MG63 (cell line): ENCODE measurements at regions not wholly inside any gene's neighbourhood (a gene's known extent, or its start where the extent isn't known, plus 50 kb on each side); places are given as distances from the start of the nearest gene placed in this dataset.

Experiments used
- DNase-seq: peaks from one replicate; pipeline ENCODE4 v3.0.0-alpha.2; 2020
- H3K27me3 ChIP-seq: fragments of 250-450 bp; sonication (Bioruptor Pico); 2 replicates; pipeline ENCODE4 v1.5.1; 2020; ENCODE audit warnings: mild to moderate bottlenecking, moderate library complexity
- H3K36me3 ChIP-seq: fragments of 250-450 bp; sonication (Bioruptor Pico); 2 replicates; pipeline ENCODE4 v1.5.1; 2020; ENCODE audit warnings: mild to moderate bottlenecking, moderate library complexity
- H3K4me3 ChIP-seq: fragments of 250-450 bp; sonication (Bioruptor Pico); 2 replicates; pipeline ENCODE4 v1.5.1; 2020; ENCODE audit warnings: mild to moderate bottlenecking, moderate library complexity
- H3K9me3 ChIP-seq: fragments of 250-450 bp; sonication (Bioruptor Pico); 2 replicates; pipeline ENCODE4 v1.5.1; 2020; ENCODE audit warnings: mild to moderate bottlenecking, moderate library complexity

- no peak overlapping the region for H3K4me3 ChIP-seq
- DNase-seq, result no peak
- no peaks in the 10 kb centered on the region for H3K27me3 ChIP-seq
- H3K36me3 ChIP-seq, result no peaks in the 10 kb centered on the region
- H3K9me3 ChIP-seq, result no peaks in the 10 kb centered on the region
Observed at GRCh38 chr1:217095050-217095622, 371.9 kb upstream of the ESRRG start.

- Histone ChIP-seq H3K36me3 (no peaks in the 10 kb centered on the region), H3K27me3 (no peaks in the 10 kb centered on the region), H3K9me3 (no peaks in the 10 kb centered on the region), H3K4me3 (no peak overlapping the region)
- DNase-seq, result no peak
Observed at GRCh38 chr1:217091561-217091960, 368.3 kb upstream of the ESRRG start.

GRCh38 chr1:217090060-217090911 lies 367.1 kb upstream of the ESRRG start:
- Histone ChIP-seq H3K4me3 (peak overlapping the region; percentile 46), H3K27me3 (no peaks in the 10 kb centered on the region), H3K36me3 (no peaks in the 10 kb centered on the region), H3K9me3 (no peaks in the 10 kb centered on the region)
- DNase-seq, result no peak

- no peaks in the 10 kb centered on the region for H3K9me3 ChIP-seq
- DNase-seq, result peak; percentile 56
- H3K36me3 ChIP-seq, result no peaks in the 10 kb centered on the region
- peak overlapping the region; percentile 46 for H3K4me3 ChIP-seq
- no peaks in the 10 kb centered on the region for H3K27me3 ChIP-seq
Observed at GRCh38 chr1:217089361-217090014, 366.3 kb upstream of the ESRRG start.

- H3K9me3 ChIP-seq, result no peaks in the 10 kb centered on the region
- H3K4me3 ChIP-seq, result no peak overlapping the region
- no peak for DNase-seq
- no peaks in the 10 kb centered on the region for H3K36me3 ChIP-seq
- H3K27me3 ChIP-seq, result no peaks in the 10 kb centered on the region
Observed at GRCh38 chr1:217088521-217089284, 365.5 kb upstream of the ESRRG start.

GRCh38 chr1:217088011-217088410 lies 364.8 kb upstream of the ESRRG start:
- Histone ChIP-seq H3K27me3 (no peaks in the 10 kb centered on the region), H3K4me3 (no peak overlapping the region), H3K9me3 (no peaks in the 10 kb centered on the region), H3K36me3 (no peaks in the 10 kb centered on the region)
- DNase-seq, result no peak

- no peak for DNase-seq
- H3K27me3 ChIP-seq, result no peaks in the 10 kb centered on the region
- no peaks in the 10 kb centered on the region for H3K9me3 ChIP-seq
- no peaks in the 10 kb centered on the region for H3K36me3 ChIP-seq
- H3K4me3 ChIP-seq, result no peak overlapping the region
Observed at GRCh38 chr1:217079584-217079983, 356.4 kb upstream of the ESRRG start.

GRCh38 chr1:217078959-217079358 lies 355.7 kb upstream of the ESRRG start:
- DNase-seq, result no peak
- H3K27me3 ChIP-seq, result no peaks in the 10 kb centered on the region

GRCh38 chr1:217078078-217078690 lies 355.0 kb upstream of the ESRRG start:
- no peak for DNase-seq
- no peaks in the 10 kb centered on the region for H3K27me3 ChIP-seq
- H3K36me3 ChIP-seq, result no peaks in the 10 kb centered on the region
- no peak overlapping the region for H3K4me3 ChIP-seq
- no peaks in the 10 kb centered on the region for H3K9me3 ChIP-seq

More at GRCh38 chr1:217078959-217079358, 355.7 kb upstream of the ESRRG start:
- H3K36me3 ChIP-seq, result no peaks in the 10 kb centered on the region
- no peak overlapping the region for H3K4me3 ChIP-seq
- no peaks in the 10 kb centered on the region for H3K9me3 ChIP-seq

GRCh38 chr1:217077426-217077825 lies 354.2 kb upstream of the ESRRG start:
- no peak for DNase-seq
- no peaks in the 10 kb centered on the region for H3K27me3 ChIP-seq
- no peaks in the 10 kb centered on the region for H3K36me3 ChIP-seq
- H3K4me3 ChIP-seq, result no peak overlapping the region
- H3K9me3 ChIP-seq, result no peaks in the 10 kb centered on the region

GRCh38 chr1:217076902-217077301 lies 353.7 kb upstream of the ESRRG start:
- Histone ChIP-seq H3K4me3 (no peak overlapping the region), H3K36me3 (no peaks in the 10 kb centered on the region), H3K27me3 (no peaks in the 10 kb centered on the region), H3K9me3 (no peaks in the 10 kb centered on the region)
- DNase-seq, result peak; percentile 36

- no peaks in the 10 kb centered on the region for H3K27me3 ChIP-seq
- no peaks in the 10 kb centered on the region for H3K9me3 ChIP-seq
- no peak for DNase-seq
- no peak overlapping the region for H3K4me3 ChIP-seq
- no peaks in the 10 kb centered on the region for H3K36me3 ChIP-seq
Observed at GRCh38 chr1:217072926-217073325, 349.7 kb upstream of the ESRRG start.

GRCh38 chr1:217067642-217068041 lies 344.4 kb upstream of the ESRRG start:
- no peaks in the 10 kb centered on the region for H3K27me3 ChIP-seq
- H3K4me3 ChIP-seq, result no peak overlapping the region
- H3K36me3 ChIP-seq, result no peaks in the 10 kb centered on the region
- DNase-seq, result no peak
- no peaks in the 10 kb centered on the region for H3K9me3 ChIP-seq

GRCh38 chr1:217066794-217067193 lies 343.6 kb upstream of the ESRRG start:
- Histone ChIP-seq H3K27me3 (no peaks in the 10 kb centered on the region), H3K4me3 (no peak overlapping the region), H3K9me3 (no peaks in the 10 kb centered on the region), H3K36me3 (no peaks in the 10 kb centered on the region)
- no peak for DNase-seq

GRCh38 chr1:217063172-217063908 lies 340.1 kb upstream of the ESRRG start:
- H3K9me3 ChIP-seq, result no peaks in the 10 kb centered on the region
- no peak for DNase-seq
- H3K36me3 ChIP-seq, result no peaks in the 10 kb centered on the region
- H3K27me3 ChIP-seq, result no peaks in the 10 kb centered on the region
- no peak overlapping the region for H3K4me3 ChIP-seq

GRCh38 chr1:217062586-217062985 lies 339.4 kb upstream of the ESRRG start:
- H3K27me3 ChIP-seq, result no peaks in the 10 kb centered on the region
- no peak overlapping the region for H3K4me3 ChIP-seq
- no peak for DNase-seq
- no peaks in the 10 kb centered on the region for H3K36me3 ChIP-seq
- H3K9me3 ChIP-seq, result no peaks in the 10 kb centered on the region
